NCI-H1092 treated with DMSO at 0.1 percent for 48 hours (cell line): ENCODE measurements at regions not wholly inside any gene's neighbourhood (a gene's known extent, or its start where the extent isn't known, plus 50 kb on each side); places are given as distances from the start of the nearest gene placed in this dataset.
"Not testable (repeated sequence)": the region's sequence is repeated elsewhere in the genome, so short reads cannot be mapped to it uniquely, and the experiment has no call there.

ENCODE experiments used
- DNase-seq: peaks from one replicate; lab custom pipeline; 2025; lab: John Stamatoyannopoulos, UW

DNA sequence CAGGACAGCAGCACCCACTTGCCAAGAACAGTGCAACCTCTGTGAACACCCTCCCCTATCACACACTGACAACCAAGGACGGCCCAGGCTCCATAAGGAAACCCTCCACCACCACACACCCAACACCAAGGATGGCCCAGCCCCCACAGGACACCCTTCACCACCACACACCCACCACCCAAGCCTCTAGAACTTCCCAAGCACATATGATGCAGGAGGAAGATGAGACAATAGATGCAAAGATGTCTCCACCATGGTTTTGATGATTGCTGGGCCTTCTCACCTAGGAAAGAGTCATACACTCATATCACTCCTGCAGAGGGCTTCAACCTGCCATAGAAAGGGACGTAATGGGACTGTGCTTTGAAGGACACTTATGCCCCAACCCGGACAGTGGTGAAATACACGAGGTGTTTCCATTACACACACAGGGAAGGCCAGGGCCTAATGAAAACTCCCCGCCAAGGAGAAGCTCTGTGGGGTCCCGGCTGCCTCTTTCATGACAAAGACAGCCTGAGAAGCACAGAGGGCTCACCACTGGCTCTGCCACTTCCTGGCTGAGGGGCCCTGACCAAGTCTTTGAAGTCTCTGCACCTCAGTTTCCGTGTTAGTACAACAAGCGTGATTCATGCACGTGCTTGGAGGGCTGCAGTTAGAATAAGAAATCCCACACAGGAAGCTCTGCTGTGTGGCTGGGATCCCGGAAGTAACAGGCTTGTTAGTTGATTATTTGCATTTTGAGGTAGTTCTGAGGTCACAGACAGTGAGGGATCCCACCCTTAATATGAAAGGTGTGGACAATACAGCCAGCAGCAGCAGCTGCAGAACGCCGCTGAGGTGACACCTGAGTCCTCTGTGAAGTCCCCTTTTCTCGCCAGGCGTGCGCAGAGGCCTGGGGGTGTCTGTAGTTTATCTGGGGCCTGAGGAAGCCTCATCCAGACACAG lies 61.9 kb upstream of the ATP12A start:
- no peak for DNase-seq

DNA sequence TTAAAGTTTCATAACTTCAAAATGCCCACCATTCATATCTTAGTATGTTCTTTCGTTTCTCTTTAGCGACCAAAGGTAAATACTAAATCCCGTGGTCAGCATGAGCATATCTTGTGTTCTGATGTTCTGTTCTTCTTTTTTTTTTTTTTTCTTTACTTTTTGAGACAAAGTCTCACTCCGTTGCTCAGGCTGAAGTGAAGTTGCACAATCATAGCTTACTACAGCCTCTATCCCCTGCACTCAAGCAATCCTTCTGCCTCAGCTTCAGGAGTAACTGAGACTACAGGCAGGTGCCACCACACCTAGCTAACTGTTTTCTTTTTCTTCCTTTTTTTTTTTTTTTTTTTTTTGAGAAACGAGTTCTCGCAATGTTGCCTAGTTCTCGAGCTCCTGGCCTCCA lies 60.9 kb upstream of the ATP12A start:
- no peak for DNase-seq

DNA sequence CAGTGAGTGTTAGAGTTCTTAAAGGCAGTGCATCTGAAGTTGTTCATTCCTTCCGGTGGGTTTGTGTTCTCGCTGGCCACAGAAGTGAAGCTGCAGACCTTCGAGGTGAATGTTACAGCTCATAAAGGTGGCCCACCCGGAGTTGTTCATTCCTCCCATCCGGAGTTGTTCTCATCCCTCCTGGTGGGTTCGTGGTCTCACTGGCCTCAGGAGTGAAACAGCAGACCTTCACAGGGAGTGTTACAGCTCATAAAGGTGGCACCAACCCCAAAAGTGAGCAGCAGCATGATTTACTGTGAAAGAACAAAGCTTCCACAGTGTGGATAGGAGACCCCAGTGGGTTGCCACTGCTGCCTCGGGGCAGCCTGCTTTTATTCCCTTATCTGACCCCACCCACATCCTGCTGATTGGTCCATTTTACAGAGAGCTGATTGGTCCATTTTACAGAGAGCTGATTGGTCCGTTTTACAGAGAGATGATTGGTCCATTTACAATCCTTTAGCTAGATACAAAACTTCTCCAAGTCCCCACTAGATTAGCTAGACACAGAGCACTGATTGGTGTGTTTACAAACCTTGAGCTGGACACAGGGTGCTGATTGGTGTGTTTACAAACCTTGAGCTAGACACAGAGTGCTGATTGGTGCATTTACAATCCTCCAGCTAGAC lies 57.6 kb upstream of the ATP12A start:
- DNase-seq, result not testable (repeated sequence)

DNA sequence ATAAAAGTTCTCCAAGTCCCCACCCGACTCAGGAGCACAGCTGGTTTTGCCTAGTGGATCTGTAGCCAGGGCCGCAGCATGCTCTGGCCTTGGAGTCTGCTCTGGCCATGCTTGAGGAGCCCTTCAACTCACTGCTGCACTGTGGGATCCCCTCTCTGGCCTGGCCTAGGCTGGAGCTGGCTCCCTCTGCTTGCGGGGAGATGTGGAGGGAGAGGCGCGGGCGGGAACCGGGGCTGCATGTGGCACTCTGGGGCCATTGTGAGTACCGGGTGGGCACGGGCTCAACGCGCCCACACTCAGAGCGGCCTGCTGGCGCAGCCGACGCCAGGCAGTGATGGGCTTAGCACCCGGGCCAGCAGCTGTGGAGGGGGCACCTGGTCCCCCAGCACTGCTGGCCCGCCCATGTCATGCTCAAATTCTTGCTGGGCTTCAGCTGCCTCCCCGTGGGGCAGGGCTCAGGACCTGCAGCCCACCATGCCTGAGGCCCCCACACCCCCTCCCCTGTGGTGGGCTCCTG lies 57.0 kb upstream of the ATP12A start:
- DNase-seq, result no peak

DNA sequence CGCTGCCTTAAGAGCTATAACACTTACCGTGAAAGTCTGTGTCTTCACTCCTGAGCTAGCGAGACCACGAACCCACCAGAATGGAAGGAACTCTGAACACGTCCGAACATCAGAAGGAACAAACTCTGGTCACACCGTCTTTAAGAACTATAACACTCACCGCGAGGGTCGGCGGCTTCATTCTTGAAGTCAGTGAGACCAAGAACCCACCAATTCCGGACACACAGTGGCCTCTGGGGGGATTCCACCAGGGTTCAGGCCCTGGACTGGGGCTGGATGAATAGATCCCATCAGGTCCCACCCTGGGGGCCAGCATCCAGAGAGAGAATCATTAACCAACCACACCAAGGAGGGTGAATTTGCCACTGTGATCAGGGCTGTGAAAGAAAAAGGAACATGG lies 55.8 kb upstream of the ATP12A start:
- DNase-seq, result no peak

DNA sequence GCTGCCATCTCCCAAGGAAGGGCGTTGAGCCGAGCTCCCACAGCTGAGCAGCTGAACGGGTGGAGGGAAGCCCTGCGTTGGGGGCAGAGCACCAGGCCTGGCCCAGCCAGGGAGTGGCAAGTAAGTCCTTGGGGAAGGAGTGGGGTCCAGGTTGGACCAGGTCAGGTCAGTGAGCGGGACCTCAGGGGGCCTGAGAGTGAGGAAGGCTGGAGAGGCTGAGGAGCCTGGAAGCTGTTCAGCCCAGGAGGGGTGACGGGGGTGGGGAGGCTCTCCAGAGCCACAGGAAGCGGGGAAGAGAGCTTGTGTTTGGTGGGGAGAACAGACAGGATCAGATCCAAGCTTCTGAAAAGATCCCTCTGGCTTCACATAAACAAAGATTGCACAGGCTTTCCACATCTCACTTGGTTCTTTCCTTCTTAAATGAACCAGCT lies 55.4 kb upstream of the ATP12A start:
- DNase-seq, result no peak

DNA sequence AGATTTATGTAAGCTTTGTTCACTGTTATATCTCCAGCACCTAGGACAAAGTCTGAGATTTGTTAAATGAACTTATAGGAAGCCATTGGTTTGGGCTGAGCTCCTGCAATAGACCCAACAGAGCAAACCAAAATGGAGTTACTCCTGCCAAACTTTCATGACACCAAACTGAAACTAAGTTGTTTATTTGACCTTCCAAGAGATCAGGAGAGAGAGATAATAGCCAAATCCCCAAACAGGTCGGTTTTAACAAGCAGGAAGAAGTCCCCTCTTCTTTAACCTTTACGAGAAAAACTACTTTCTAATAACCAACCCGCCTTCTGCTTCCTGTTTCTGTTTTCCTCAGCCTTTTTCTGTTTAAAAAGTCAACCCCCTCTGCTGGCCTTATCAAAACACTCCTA lies 54.9 kb upstream of the ATP12A start:
- no peak for DNase-seq

DNA sequence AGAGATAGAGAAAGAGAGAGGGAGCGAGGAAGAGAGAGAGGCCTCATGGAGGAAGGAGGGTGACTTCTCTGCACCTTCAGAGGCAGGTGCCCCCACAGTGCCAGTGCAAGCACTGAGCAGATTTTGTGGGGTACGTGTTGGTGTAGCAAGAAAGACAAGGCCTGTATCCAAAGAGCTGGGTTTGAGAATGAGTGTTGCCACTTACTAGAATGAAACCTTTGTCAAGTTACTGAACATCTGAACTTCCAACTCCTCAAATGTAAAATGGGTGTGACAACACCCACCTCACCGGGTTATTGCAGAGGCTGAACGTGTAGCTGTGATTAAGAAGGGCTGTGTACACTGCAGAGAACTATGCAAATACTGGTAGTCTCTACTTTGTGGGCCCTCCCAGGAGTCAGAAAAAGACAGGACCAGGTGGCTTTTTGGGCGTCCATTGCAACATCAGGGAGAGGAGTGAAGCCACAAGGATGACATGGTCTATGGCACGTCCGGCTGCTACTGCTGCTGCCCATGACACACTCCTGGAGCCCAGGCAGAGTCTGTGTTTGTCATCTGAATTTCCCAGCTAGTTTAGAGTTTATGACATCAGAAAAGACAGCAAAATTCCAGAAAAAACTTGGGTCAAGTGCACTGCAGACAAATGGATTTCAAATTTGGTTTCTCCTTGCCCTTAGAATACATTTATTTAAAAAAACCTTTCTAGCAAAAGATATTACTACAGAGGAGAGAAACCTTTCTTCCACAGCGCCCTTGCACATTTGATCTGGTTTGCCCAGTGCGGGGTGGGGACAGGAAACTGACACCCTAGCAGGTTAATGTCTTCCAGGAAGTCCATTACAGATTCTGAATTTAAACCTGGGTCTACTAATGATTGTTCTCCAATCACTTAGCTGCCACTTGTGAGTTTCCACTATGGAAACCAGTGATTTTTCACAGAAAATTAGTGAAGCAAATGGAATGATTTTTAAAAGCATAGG lies 54.0 kb upstream of the ATP12A start:
- no peak for DNase-seq

DNA sequence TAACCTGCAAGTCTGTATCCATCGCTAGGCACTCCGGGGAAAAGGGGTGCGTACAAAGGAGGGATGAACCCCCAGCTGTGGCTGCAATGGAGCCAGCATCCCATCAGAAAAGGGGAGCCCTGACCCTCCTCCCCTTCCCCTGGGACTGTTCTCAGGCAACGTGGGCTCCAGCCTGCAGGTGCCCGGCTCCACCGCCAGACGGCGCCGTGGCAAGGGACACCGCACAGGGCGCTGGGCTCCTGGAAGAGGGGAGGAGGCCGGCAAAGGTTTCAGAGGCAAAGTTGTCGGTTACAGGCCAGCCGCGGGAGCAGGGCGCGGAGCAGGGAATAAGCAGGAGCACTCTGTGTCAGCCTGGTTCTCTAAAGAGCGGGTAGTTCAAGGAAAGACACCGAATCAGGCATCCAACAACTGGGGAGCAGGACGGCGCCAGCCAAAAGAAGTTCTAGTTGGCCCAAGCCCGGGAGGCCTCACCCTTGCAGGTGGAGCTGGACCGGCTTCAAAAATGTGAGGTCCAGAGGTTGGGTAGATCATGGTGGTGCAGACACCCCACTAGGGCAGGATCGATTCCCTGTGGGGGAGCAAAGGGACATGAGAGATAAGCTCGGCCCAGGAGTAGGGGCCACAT lies 53.0 kb upstream of the ATP12A start:
- DNase-seq, result no peak

DNA sequence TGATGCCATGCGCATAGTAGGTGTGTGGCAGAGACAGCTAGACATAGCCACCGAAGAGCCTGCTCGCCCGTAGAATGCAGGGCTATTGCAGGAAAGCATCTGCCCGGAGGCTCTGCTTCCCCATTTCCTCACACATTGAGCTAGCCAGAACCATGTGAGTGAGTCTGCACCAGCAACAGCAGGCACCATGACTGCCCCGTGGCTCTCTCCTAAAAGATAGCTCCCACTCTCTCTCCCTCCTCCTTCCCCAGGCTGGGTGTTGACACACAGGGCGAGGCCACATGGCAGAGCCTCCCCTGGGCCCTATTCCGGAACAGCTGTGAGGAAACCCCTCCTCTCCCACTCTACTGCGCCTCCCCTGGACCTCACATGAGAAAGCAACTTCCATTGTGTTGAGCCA lies 52.3 kb upstream of the ATP12A start:
- no peak for DNase-seq

DNA sequence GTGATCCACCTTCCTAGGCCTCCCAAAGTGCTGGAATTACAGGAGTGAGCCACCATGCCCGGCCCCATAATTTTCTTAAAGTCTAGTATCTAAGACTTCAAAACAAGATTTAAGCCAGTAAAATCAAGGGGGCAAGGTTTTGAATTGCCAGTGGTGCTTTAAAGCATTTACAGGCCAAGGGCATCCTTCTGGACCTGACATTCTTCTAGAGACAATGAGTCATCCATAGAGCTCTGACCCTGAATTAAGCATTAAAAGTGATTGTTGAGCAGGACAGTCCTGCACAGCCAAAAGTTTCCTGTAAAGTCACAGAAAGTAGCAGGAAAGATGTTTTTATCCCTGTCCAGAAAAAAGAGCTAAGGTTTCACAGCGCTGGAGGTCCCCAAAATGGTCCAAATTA lies 50.9 kb upstream of the ATP12A start:
- no peak for DNase-seq

DNA sequence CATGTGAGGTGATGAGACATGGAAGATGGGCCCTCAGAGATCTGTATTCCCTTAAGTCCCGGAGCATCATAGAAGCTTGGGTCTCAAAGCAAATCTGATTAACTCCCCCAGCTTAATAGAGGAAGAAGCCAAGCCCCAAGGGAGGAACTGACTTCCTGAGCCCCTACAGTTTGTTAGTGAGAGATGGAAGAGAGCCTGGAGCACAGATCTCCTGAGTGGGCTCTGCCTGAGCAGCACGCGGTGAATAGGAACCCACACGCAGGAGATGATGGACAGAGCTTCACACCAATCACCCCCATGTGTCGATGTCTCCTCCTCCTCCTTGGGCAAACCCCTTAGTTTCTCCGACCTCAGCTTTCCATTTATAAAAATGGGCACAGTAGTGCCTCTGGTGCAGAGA lies 50.1 kb upstream of the ATP12A start:
- DNase-seq, result no peak
